Nephron progenitor cell (in vitro differentiated cells): ENCODE measurements at regions not wholly inside any gene's neighbourhood (a gene's known extent, or its start where the extent isn't known, plus 50 kb on each side); places are given as distances from the start of the nearest gene placed in this dataset.
A peak's percentile ranks its signal among the peaks of the same experiment; 100 is the strongest.

Experiments
- DNase-seq: peaks from one replicate; pipeline ENCODE4 v3.0.0; 2021
- H3K27ac Mint-ChIP-seq: 2 replicates; pipeline ENCODE4 v1.8.0; 2021; ENCODE audit warnings: mild to moderate bottlenecking, moderate library complexity, mixed read lengths
- H3K27me3 Mint-ChIP-seq: 2 replicates; pipeline ENCODE4 v1.8.0; 2021; ENCODE audit warnings: mild to moderate bottlenecking, low read depth, mixed read lengths; ENCODE audit not compliant: poor library complexity
- H3K36me3 Mint-ChIP-seq: 2 replicates; pipeline ENCODE4 v1.8.0; 2021; ENCODE audit warnings: low read depth, mixed read lengths
- H3K4me1 Mint-ChIP-seq: 2 replicates; pipeline ENCODE4 v1.8.0; 2021; ENCODE audit warnings: mixed read lengths
- H3K4me3 Mint-ChIP-seq: 2 replicates; pipeline ENCODE4 v1.8.0; 2021; ENCODE audit warnings: mild to moderate bottlenecking, moderate library complexity, mixed read lengths
- H3K9me3 Mint-ChIP-seq: 2 replicates; pipeline ENCODE4 v1.8.0; 2021; ENCODE audit warnings: mild to moderate bottlenecking, moderate library complexity, mixed read lengths
- TF ChIP-seq, protein P1 (sequence below): fragments of 200-600 bp; sonication (generic); IDR thresholded peaks from 2 replicates; pipeline ENCODE4 v1.5.0; 2021; ENCODE audit warnings: antibody characterized with exemption

DNA sequence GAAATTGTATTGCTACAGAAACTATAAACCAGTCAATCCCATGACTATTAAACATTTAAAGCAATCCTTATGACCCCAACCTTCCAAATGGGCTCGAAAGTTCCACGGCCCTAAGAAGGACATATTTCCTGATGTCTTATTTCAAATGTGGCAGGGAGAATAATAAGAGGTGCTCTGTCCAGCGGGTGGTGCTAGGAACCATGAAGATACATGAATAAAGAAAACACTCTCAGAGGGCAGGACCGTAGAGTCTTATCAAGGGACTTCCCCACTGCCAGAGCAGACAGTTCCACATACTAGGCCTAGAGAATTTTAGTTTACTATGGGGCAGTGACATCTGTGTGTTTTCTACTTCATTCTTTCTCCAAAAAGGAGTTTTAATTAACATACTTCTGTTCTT is 187.1 kb upstream of the PIK3C3 start:
- Mint-ChIP-seq H3K9me3 (no peaks in the 10 kb centered on the region), H3K4me1 (peaks cover 26% of the 10 kb centered on the region), H3K27me3 (peaks cover 3% of the 10 kb centered on the region), H3K4me3 (no peak overlapping the region), H3K27ac (no peak overlapping the region), H3K36me3 (no peaks in the 10 kb centered on the region)
- no peak for DNase-seq
- TF ChIP-seq, protein P1, sequence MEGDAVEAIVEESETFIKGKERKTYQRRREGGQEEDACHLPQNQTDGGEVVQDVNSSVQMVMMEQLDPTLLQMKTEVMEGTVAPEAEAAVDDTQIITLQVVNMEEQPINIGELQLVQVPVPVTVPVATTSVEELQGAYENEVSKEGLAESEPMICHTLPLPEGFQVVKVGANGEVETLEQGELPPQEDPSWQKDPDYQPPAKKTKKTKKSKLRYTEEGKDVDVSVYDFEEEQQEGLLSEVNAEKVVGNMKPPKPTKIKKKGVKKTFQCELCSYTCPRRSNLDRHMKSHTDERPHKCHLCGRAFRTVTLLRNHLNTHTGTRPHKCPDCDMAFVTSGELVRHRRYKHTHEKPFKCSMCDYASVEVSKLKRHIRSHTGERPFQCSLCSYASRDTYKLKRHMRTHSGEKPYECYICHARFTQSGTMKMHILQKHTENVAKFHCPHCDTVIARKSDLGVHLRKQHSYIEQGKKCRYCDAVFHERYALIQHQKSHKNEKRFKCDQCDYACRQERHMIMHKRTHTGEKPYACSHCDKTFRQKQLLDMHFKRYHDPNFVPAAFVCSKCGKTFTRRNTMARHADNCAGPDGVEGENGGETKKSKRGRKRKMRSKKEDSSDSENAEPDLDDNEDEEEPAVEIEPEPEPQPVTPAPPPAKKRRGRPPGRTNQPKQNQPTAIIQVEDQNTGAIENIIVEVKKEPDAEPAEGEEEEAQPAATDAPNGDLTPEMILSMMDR: no peak

DNA sequence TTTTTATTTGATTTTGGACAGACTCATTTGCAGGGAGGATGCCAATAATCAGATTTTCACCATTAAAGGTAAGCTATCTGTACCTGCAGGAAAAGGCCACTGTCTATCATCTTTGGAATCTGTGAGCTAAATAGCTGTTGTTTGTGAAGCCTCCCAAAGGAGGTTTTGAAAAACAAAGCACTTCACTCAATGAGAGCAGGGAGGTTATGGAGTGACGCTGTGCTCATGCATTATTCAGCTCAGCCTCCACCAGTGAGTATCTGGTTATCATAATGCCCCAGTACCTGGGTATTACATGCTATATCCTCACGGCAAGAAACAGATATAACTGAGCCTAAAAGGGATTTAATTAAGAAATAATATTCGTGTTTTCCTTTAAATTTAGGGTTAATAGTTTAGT is 189.6 kb upstream of the PIK3C3 start:
- Mint-ChIP-seq H3K27ac (no peak overlapping the region), H3K4me3 (no peak overlapping the region), H3K9me3 (no peaks in the 10 kb centered on the region), H3K4me1 (peaks cover 46% of the 10 kb centered on the region), H3K27me3 (no peaks in the 10 kb centered on the region), H3K36me3 (no peaks in the 10 kb centered on the region)
- TF ChIP-seq, protein P1: no peak
- no peak for DNase-seq

DNA sequence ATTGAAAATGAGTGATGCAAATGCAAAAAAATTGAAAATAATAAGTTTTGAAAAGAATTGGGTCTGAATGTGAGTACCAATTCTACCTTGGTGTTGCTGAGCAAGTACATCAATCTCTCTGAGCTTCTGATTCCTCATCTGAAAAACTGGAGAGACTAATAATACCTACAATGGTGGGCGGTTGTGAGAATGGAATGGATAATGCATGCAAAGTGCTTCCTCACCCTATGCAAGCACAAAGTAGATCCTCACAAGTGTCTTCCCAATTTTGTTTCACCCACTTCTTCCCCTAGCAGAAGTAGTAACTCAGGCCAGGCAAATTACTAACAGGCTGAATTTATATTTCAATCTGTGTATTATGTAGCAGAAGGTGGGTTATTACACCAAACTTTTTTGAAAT is 191.7 kb upstream of the PIK3C3 start:
- H3K4me1 Mint-ChIP-seq: peaks cover 36% of the 10 kb centered on the region
- H3K27ac Mint-ChIP-seq: no peak overlapping the region
- no peak for DNase-seq
- TF ChIP-seq, protein P1: no peak
- no peak overlapping the region for H3K4me3 Mint-ChIP-seq
- H3K27me3 Mint-ChIP-seq: peaks cover 3% of the 10 kb centered on the region
- no peaks in the 10 kb centered on the region for H3K9me3 Mint-ChIP-seq
- no peaks in the 10 kb centered on the region for H3K36me3 Mint-ChIP-seq

DNA sequence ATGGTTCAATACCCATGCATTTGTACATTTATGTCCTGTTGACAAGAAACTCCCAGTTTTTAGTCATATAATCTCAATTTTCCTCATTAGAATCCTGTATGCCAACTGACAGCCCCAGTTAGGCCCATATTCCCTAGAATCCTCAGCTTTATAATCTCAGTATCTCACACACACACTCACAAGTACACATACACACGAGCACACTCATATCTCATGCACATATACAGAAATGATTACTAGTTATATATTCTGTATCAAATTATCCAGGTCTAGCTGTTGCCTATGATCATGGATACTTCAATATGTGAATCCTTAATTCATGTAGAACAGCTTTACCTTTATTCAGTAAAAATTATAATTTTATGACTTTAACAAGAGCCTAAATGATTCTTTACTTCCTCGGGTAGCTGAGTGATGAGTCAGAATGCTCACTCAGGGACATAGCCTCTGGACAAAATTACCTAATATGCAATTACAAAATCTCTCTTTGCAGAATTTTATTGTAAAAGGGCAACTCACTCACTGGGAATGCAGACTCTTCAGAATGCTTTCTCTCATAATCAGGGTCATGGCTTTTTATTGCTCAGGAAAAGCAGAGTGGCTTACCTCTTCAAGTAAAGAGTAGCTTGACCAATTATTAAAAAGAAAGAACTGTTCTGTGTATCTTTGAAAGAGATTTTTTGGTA is 193.6 kb upstream of the PIK3C3 start:
- H3K27me3 Mint-ChIP-seq: peaks cover 7% of the 10 kb centered on the region
- DNase-seq: no peak
- no peaks in the 10 kb centered on the region for H3K36me3 Mint-ChIP-seq
- H3K4me1 Mint-ChIP-seq: peaks cover 41% of the 10 kb centered on the region
- no peaks in the 10 kb centered on the region for H3K9me3 Mint-ChIP-seq
- no peak overlapping the region for H3K27ac Mint-ChIP-seq
- TF ChIP-seq, protein P1: no peak
- H3K4me3 Mint-ChIP-seq: no peak overlapping the region

DNA sequence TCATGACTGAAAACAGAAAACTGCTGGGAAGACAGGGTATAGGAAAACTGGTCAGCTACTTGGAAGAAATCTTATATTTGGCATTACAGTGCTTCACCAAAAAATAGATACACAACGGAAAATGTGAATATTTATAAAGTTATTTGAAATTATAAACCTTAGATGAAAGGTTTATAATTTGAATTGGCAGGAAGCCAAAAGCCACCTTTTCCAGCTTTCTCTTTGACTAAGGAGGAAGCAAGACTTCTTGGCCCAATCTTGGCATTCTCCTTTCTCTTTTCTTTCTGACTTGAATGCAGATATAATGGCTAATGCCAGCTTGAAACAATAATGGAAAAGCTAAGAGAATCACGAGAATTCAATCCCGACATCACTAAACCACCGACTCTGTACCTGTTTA is 196.5 kb upstream of the PIK3C3 start:
- H3K4me1 Mint-ChIP-seq: peaks cover 52% of the 10 kb centered on the region
- TF ChIP-seq, protein P1: no peak
- H3K9me3 Mint-ChIP-seq: no peaks in the 10 kb centered on the region
- DNase-seq: no peak
- H3K4me3 Mint-ChIP-seq: no peak overlapping the region
- H3K27ac Mint-ChIP-seq: no peak overlapping the region
- H3K27me3 Mint-ChIP-seq: peaks cover 7% of the 10 kb centered on the region
- no peaks in the 10 kb centered on the region for H3K36me3 Mint-ChIP-seq

DNA sequence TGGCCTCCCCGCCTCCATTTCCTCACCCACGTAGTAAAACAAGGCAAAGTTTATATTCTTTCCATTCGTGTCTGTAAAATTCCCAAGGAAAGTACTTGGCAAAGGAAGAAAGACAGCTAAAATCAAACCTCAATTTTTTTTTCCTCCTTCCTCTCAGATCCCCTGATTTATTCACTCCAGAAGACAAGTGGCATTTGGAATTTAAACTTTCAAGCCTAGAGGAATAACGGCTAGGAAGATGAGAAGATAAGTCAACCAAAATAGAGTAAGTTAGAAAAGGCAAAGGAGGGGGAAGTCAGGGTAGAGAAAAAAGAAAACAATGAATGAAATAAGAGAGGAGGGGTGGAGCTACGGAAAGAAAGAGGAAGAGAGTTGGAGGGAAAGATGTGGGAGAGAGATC is 198.9 kb upstream of the PIK3C3 start:
- Mint-ChIP-seq H3K27me3 (peaks cover 17% of the 10 kb centered on the region), H3K4me3 (no peak overlapping the region), H3K27ac (peak overlapping the region; percentile 50), H3K9me3 (no peaks in the 10 kb centered on the region), H3K4me1 (peaks cover 31% of the 10 kb centered on the region), H3K36me3 (no peaks in the 10 kb centered on the region)
- TF ChIP-seq, protein P1: no peak
- no peak for DNase-seq
